ENCODE measurements at regions not wholly inside any gene's neighbourhood (a gene's known extent, or its start where the extent isn't known, plus 50 kb on each side); places are given as distances from the start of the nearest gene placed in this dataset.

GRCh38 chr12:127247937-127248336 lies 1019.0 kb upstream of the TMEM132C start (continued):
- no peak for TF ChIP-seq E2F8 (IDR thresholded peaks at IDR 0.05; ENCODE audit: low read depth, partially characterized antibody)
- TF ChIP-seq ASH2L (IDR thresholded peaks at IDR 0.05; ENCODE audit: borderline replicate concordance, low read depth) = no peak
- no peak for TF ChIP-seq ZNF207 (IDR thresholded peaks at IDR 0.05; ENCODE audit: borderline replicate concordance)
- TF ChIP-seq POU2F2 (IDR thresholded peaks at IDR 0.05; ENCODE audit: borderline replicate concordance, low read depth, low read length) = no peak
- no peak for TF ChIP-seq CHD2 (IDR thresholded peaks at IDR 0.05; ENCODE audit: borderline replicate concordance, low read depth, low read length)
- no peak for TF ChIP-seq SREBF1 (IDR thresholded peaks at IDR 0.05; ENCODE audit: low read length)
- TF ChIP-seq MXI1 (IDR thresholded peaks at IDR 0.05; ENCODE audit: low read depth, low read length) = no peak
- TF ChIP-seq MYB (IDR thresholded peaks at IDR 0.05; ENCODE audit: borderline replicate concordance, low read depth, low read length) = no peak
- no peak for TF ChIP-seq SMAD5 (IDR thresholded peaks at IDR 0.05; ENCODE audit: low read depth)

GRCh38 chr12:127249428-127249827 lies 1017.5 kb upstream of the TMEM132C start:
- Histone ChIP-seq H4K20me1 (ENCODE audit: control insufficient read depth, insufficient read depth) (no peaks in the 10 kb centered on the region), H3K4me1 (ENCODE audit: control insufficient read depth, insufficient read depth, low read length) (no peaks in the 10 kb centered on the region), H3K27ac (ENCODE audit: control insufficient read depth, insufficient read depth) (no peak overlapping the region), H3K79me2 (ENCODE audit: control insufficient read depth, insufficient read depth, low read length) (no peaks in the 10 kb centered on the region), H3K4me2 (ENCODE audit: control insufficient read depth, insufficient read depth) (no peak overlapping the region), H3K36me3 (ENCODE audit: control insufficient read depth in 2 of 2, insufficient read depth in 2 of 2, low read length in 1 of 2) (no peaks in the 10 kb centered on the region), H3K27me3 (replicated peaks in 1 of 2; ENCODE audit: control insufficient read depth in 2 of 2, insufficient read depth in 2 of 2, low read length in 1 of 2) (no peaks in the 10 kb centered on the region), H3K9ac (ENCODE audit: control insufficient read depth, insufficient read depth, low read length) (no peak overlapping the region), H3K4me3 (no peak overlapping the region), H3K9me3 (replicated peaks; ENCODE audit: control insufficient read depth, insufficient read depth, low read length) (no peaks in the 10 kb centered on the region; the same call in 2 of the 3 replicates), H2AFZ (ENCODE audit: control insufficient read depth, low read depth, low read length) (no peak overlapping the region)
- intact Hi-C loops (cut with micrococcal nuclease; ENCODE audit: unreplicated experiment) = no loop called here
- FAIRE-seq = no peak
- no peak for TF ChIP-seq CBX3 (IDR thresholded peaks at IDR 0.05; ENCODE audit: borderline replicate concordance, low read depth)
- TF ChIP-seq SREBF1 (IDR thresholded peaks at IDR 0.05; ENCODE audit: low read length) = no peak
- no peak for TF ChIP-seq CTCF (IDR thresholded peaks at IDR 0.05 in 2 of 3, conservative IDR thresholded peaks at IDR 0.05 in 1 of 3; ENCODE audit: control insufficient read depth in 2 of 3, extremely low read depth in 1 of 3, insufficient read depth in 1 of 3, low read depth in 3 of 3, low read length in 3 of 3)
- no peak for TF ChIP-seq TCF12 (IDR thresholded peaks at IDR 0.05; ENCODE audit: low read depth, low read length)
- TF ChIP-seq FOXK2 (IDR thresholded peaks at IDR 0.05) = no peak
- TF ChIP-seq CHD2 (IDR thresholded peaks at IDR 0.05; ENCODE audit: borderline replicate concordance, low read depth, low read length) = no peak
- TF ChIP-seq SREBF2 (IDR thresholded peaks at IDR 0.05; ENCODE audit: low read length) = no peak
- no peak for TF ChIP-seq CHD4 (IDR thresholded peaks at IDR 0.05)
- TF ChIP-seq POLR2AphosphoS2 (IDR thresholded peaks at IDR 0.05; ENCODE audit: low read depth, low read length) = no peak
- TF ChIP-seq HCFC1 (IDR thresholded peaks at IDR 0.05; ENCODE audit: low read length) = no peak
- ChIA-PET SMC1A (ENCODE audit: uncharacterized antibody, unreplicated experiment) (interaction anchor here (0.6 kb wide), 1 partner anchor 48 kb away, joined by 3 read pairs; no protein-coding TSS in a partner anchor), CTCF (no interaction called here), POLR2A (no interaction called here), RAD21 (ENCODE audit: unreplicated experiment) (no interaction called here)
- 5% methylated on average over 1 of the region's 1 CpG for WGBS (ENCODE audit: insufficient coverage, insufficient replicate concordance, low lambda C conversion rate, missing lambda C conversion rate)
- ATAC-seq = no peak
- in situ Hi-C loops (cut with MboI) = no loop called here
- no peak for DNase-seq (ENCODE audit: low read depth, low spot score)
- no TSS peak for BruUV-seq (replicated peaks)
